ENCODE measurements at regions not wholly inside any gene's neighbourhood (a gene's known extent, or its start where the extent isn't known, plus 50 kb on each side); places are given as distances from the start of the nearest gene placed in this dataset.

DNA sequence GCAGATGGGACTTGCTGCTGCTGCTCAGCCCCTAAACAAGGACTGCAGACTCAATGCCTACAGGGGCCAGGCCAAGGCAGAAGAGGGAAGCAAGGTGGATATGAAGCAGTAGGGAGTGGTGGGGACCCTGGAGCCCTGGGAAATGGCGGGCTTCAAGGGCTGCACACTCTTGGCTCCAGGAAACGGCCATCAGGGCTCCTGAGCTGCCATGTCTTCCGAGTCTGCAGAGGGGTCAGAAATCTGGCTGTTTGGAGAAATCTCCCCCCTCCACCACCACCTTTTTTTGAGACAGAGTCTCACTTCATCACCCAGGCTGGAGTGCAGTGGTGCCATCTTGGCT is 169.1 kb downstream of the KATNIP start:
- no peak for DNase-seq (ENCODE audit: low read depth)

DNA sequence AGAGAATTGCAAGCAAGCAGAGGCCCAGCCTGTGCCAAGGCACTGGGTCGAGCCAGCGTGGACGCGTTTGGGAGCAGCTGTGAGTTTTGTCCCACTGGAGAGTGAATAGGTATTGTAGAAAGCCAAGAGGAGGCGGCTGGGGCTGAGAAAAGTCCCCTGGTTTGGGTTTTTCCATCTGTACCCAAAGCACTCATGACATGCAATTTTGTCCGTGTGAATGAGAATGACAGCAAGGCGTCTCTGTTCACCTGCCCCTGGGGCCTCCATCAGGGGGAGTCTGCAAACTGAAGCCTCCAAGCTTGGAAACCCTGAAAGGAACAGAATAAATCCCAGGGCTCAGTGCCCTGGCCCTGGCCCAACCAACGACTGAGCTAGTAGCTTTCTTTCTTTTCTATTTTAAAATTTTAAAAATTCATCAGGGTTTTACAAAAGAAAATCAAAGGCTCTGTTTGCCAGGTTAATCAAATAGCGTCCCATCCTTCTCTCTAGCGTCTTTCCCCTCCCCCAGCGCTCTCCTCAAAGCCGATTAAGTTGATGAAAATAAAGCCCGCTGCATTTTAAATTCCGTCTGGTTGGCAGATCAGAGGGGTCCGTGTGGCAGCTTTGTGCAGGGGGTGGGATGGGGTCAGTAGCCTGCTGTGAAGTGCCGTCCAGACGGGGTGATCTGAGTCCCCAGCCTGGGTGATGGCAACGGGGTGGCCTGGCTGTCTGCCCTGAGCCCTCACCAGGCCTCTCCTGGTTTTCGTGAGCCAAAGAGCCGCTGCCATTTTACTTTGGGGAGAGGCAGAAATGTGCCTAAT is 171.0 kb downstream of the KATNIP start:
- no peak for DNase-seq (ENCODE audit: low read depth)

DNA sequence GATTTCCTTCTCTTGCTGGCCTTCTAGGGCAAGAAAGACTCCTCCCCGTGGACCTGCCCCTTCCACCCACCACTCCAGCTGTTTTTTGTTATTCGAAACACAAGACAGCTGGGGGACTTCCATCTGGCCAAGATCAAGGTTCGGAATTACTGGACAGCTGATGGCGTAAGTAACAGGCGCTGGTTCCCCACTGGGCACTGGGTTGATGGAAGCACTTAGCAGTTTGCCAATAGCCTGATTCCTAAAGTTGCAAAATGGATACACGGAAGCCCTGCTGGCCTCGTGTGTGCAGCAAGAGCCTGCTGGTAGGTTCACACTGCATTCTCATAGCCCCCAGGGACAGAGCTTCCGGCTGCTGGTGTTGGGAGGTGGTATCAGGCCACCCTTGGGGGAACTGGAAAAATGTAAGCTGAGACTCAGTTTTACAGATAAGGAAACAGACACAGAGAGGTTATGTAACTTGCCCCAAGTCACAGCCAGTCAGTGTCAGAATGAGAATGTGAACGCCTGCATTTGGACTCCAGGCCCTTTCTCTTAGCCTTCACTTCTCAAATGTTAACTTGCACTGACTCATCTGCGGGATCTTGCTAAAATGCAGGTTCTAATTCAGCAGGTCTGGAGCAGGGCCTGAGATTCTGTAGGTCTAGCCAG is 171.7 kb downstream of the KATNIP start:
- no peak for DNase-seq (ENCODE audit: low read depth)

DNA sequence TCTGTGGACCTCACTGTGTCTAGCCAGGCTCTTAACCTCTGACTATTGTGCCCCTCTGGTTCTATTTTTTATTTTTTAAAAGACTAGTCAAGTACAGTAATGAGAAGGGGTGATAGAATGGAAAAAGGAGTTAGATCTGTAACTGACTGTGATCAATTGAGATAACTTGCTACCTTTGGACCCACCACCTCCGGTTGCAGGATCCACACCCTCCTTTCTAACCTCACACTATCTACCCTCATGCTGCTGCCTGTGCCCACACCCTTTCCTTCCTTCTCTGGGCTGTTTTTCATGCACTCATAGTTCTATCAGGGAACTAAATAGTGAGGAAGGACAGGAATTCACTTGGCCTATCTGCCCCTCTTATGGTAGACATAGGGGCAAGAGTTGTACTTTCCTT is 172.3 kb downstream of the KATNIP start:
- no peak for DNase-seq (ENCODE audit: low read depth)

- DNase-seq (ENCODE audit: low read depth), result no peak
Measured at GRCh38 chr16:27722892-27723450, 173.0 kb downstream of the KATNIP start.

DNA sequence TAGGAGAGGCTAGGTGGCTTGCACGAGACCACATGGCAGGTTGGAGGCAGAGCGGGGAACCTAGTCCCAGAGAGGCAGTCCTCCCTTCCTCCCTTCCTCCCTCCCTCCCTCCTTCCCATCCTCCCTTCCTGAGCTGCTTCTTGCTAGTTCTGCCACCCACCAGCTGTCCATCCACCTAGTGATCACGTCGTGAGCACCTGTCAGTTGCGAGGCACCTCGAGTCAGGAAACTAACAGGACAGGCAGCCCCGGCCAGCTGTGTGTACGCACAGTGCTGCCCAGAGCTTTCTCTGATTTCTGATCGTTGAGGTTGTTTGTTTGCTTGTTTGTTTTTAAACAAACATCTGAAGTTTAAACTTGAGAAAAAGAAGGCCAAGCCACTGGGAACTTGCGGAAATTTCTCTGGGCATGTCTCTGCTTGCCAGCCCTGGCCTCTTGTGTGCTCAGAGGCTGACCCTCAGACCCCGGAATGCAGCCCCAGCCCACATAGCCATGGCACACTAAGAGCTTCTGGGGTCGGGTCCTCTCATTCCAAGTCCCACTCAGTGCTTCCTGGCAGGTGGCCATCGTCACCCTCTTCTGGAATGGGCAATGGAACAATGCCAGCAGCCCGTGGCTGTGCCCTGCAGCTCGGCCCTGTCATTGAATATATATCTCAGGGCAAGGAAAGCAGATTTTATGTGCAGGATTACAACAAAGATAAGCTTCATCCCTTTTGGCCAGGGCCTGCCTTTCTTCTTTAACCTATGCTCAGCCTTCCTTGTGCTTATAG is 174.0 kb downstream of the KATNIP start:
- no peak for DNase-seq (ENCODE audit: low read depth)

GRCh38 chr16:27724482-27725235 is 174.7 kb downstream of the KATNIP start:
- no peak for DNase-seq (ENCODE audit: low read depth)

- no peak for DNase-seq (ENCODE audit: low read depth)
Measured at GRCh38 chr16:27725236-27726000, 175.5 kb downstream of the KATNIP start.

DNA sequence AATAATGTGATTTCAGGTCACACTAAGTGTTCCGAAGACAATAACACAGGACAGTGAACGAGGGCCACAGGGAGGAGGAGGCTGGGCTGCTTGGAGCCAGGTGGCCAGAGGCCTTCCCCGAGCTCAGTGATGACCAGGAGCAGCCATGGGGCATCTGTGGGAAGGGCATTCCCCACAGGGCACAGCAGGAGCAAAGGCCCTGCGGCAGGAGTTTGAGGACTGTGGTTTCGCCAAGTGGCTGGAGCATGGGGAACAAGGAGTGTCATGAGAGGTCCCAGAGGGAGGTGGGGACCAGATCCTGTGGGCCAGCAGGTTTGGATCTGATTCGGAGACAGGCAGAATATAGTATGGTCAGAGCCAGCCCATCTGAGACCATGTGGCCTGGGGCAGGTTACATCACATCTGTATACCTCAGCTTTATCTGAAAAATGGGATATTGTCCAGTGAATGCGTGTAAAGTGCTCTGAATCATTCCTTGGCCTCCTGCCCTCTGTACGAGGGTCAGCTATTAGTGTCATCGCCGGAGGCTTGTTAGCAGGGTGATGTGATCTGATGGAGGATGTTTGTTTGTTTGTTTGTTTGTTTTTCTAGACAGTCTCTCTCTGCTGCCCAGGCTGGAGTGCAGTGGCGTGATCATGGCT is 176.8 kb downstream of the KATNIP start:
- no peak for DNase-seq (ENCODE audit: low read depth)

GRCh38 chr16:27727941-27728340 is 178.0 kb downstream of the KATNIP start:
- DNase-seq (ENCODE audit: low read depth), result no peak

DNA sequence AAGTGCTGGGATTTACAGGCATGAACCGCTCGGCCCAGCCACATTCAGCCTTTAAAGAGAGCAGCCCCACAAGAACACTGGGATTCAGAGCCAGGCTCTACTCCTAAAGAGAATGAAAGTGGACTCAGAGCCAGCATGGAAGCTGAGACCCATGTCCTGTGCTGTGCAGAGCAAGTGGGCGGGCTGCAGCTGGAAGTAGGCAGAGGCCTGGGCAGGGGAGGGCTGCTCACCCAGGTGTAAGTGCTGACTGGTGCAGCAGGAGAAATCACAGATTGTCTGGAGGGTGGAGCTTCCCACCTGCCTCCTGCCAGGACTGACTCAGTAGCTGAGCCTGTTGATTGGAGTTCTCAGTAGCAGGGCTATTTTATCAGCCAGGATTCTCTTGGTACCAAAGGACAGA is 178.7 kb downstream of the KATNIP start:
- DNase-seq (ENCODE audit: low read depth), result no peak

- no peak for DNase-seq (ENCODE audit: low read depth)
Measured at GRCh38 chr16:27729516-27730304, 179.8 kb downstream of the KATNIP start.

GRCh38 chr16:27730661-27731210 is 180.8 kb downstream of the KATNIP start:
- no peak for DNase-seq (ENCODE audit: low read depth)

DNA sequence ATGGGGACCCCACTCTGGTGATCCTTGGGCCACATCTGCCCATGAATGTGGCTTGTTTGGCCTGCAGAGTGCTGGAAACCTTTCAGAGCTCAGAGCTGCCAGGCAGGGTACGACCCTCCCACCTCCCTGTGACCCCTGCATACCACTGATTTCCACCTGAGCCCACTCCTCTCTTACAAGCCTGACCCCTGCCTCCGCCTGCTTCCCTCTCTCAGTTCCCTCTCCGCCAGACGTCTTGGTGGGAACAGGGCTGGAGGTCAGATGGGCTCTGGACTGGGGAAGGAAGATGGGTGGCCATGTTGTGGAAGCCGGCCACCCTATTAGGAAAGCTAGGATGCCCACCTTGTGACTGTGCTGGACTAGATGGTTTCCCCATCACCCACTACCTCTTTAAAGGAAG is 185.1 kb downstream of the KATNIP start:
- no peak for DNase-seq (ENCODE audit: low read depth)

DNA sequence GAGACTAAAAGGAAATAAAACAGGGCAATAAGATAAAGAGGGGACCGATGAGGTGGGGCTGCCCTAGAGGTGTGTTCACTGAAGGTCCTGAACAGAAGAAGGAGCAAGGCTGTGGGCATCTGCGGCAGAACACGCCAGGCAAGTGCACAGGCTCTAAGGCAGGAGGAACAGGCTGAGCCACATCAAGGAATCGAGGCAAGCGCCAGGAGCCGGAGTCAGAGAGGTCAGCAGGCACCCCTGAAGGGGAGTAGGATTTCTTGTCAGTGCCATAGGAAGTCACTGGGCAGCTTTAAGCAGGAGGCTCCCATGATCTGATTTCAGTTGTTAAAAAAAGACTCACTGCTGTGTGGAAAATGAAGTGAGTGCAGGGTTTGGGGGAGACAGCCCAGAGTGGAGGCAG is 186.5 kb downstream of the KATNIP start:
- DNase-seq (ENCODE audit: low read depth), result no peak

GRCh38 chr16:27737513-27737912 is 187.6 kb downstream of the KATNIP start:
- no peak for DNase-seq (ENCODE audit: low read depth)

Data from HS-27A (cell line).